ENCODE measurements at regions not wholly inside any gene's neighbourhood (a gene's known extent, or its start where the extent isn't known, plus 50 kb on each side); places are given as distances from the start of the nearest gene placed in this dataset.

DNA sequence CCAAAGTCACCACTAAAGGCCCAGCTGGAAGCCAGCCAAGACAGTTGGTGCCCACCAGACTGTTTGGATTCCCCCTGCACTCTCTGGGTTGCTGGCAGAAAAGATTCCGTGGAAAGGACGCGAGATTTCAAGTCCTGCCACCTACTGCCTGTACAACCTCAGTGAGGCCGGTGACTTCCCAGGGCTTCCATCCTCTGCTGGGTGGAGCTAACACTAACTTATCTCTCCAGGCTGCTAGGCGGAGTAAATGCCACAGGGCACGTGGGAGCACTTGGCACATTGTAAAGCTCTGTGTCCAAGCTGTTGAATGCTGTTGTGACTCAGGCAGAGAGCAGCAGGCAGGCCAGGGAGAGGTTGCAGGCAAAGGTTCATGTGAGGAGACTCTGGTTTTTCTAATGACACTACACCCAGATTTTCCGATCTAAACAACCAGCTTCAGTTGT, 50.9 kb upstream of the CDON start:
- TF ChIP-seq SIN3A (IDR thresholded peaks at IDR 0.05; ENCODE audit: borderline replicate concordance, insufficient read depth, low read length): no peak
- TF ChIP-seq FOXP2 (optimal IDR thresholded peaks at IDR 0.05; ENCODE audit: borderline replicate concordance, extremely low read depth, extremely low read length, insufficient read depth): no peak
- no peak for TF ChIP-seq TAF1 (IDR thresholded peaks at IDR 0.05; ENCODE audit: borderline replicate concordance, insufficient read depth, low read length)
- TF ChIP-seq POLR2AphosphoS5 (IDR thresholded peaks at IDR 0.05; ENCODE audit: low read depth, low read length): no peak
- TF ChIP-seq, protein P1, sequence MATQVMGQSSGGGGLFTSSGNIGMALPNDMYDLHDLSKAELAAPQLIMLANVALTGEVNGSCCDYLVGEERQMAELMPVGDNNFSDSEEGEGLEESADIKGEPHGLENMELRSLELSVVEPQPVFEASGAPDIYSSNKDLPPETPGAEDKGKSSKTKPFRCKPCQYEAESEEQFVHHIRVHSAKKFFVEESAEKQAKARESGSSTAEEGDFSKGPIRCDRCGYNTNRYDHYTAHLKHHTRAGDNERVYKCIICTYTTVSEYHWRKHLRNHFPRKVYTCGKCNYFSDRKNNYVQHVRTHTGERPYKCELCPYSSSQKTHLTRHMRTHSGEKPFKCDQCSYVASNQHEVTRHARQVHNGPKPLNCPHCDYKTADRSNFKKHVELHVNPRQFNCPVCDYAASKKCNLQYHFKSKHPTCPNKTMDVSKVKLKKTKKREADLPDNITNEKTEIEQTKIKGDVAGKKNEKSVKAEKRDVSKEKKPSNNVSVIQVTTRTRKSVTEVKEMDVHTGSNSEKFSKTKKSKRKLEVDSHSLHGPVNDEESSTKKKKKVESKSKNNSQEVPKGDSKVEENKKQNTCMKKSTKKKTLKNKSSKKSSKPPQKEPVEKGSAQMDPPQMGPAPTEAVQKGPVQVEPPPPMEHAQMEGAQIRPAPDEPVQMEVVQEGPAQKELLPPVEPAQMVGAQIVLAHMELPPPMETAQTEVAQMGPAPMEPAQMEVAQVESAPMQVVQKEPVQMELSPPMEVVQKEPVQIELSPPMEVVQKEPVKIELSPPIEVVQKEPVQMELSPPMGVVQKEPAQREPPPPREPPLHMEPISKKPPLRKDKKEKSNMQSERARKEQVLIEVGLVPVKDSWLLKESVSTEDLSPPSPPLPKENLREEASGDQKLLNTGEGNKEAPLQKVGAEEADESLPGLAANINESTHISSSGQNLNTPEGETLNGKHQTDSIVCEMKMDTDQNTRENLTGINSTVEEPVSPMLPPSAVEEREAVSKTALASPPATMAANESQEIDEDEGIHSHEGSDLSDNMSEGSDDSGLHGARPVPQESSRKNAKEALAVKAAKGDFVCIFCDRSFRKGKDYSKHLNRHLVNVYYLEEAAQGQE (IDR thresholded peaks at IDR 0.05; ENCODE audit: insufficient read depth in 1 of 2, low read depth in 2 of 2, low read length in 2 of 2): no peak

DNA sequence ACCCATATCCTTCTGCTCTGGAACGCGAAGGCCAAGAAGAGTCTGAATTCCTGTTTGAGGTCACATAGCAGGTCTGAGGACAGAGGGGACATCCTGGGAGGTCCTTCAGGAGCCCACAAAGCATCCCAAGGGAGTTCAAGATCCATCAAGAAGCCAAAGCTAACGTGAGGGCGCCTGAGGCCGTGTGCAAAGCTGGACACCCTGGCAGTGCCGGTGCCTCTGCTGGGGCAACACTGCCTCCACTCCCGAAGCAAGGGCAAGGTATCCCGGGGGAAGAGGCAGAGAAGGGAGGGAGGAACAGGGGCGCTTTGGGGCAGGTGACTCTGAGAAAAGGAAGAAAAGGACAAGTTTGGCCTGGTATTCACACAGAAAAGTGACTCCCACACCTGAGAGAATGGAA, 50.3 kb upstream of the CDON start:
- TF ChIP-seq TAF1 (IDR thresholded peaks at IDR 0.05; ENCODE audit: borderline replicate concordance, insufficient read depth, low read length) (no peak), FOXP2 (optimal IDR thresholded peaks at IDR 0.05; ENCODE audit: borderline replicate concordance, extremely low read depth, extremely low read length, insufficient read depth) (no peak), POLR2AphosphoS5 (IDR thresholded peaks at IDR 0.05; ENCODE audit: low read depth, low read length) (no peak), SIN3A (IDR thresholded peaks at IDR 0.05; ENCODE audit: borderline replicate concordance, insufficient read depth, low read length) (no peak)
- TF ChIP-seq, protein P1 (IDR thresholded peaks at IDR 0.05; ENCODE audit: insufficient read depth in 1 of 2, low read depth in 2 of 2, low read length in 2 of 2): no peak

DNA sequence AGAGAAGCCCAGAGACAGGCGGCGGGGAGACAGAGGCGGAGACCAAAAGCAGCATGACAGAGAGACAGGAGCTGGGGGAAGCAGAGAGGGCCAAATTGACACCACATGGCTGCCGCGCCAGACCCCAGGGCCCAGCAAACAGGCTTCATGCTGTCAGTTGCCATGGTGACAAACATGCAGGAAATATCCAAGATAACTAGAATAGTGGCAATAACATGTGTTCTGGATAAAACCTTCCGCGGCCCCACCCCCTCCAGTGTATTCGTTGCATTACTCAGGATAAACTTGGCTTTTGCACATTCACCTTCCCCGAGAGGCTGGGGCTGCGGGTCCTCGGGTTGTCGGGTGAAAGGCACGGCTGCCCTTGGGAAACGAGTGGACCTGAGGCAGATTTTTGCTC, 49.9 kb upstream of the CDON start:
- no peak for TF ChIP-seq FOXP2 (optimal IDR thresholded peaks at IDR 0.05; ENCODE audit: borderline replicate concordance, extremely low read depth, extremely low read length, insufficient read depth)
- TF ChIP-seq, protein P1 (IDR thresholded peaks at IDR 0.05; ENCODE audit: insufficient read depth in 1 of 2, low read depth in 2 of 2, low read length in 2 of 2): no peak
- TF ChIP-seq SIN3A (IDR thresholded peaks at IDR 0.05; ENCODE audit: borderline replicate concordance, insufficient read depth, low read length): no peak
- TF ChIP-seq POLR2AphosphoS5 (IDR thresholded peaks at IDR 0.05; ENCODE audit: low read depth, low read length): no peak
- no peak for TF ChIP-seq TAF1 (IDR thresholded peaks at IDR 0.05; ENCODE audit: borderline replicate concordance, insufficient read depth, low read length)

All from PFSK-1 (cell line).